ENCODE measurements at regions not wholly inside any gene's neighbourhood (a gene's known extent, or its start where the extent isn't known, plus 50 kb on each side); places are given as distances from the start of the nearest gene placed in this dataset.

DNA sequence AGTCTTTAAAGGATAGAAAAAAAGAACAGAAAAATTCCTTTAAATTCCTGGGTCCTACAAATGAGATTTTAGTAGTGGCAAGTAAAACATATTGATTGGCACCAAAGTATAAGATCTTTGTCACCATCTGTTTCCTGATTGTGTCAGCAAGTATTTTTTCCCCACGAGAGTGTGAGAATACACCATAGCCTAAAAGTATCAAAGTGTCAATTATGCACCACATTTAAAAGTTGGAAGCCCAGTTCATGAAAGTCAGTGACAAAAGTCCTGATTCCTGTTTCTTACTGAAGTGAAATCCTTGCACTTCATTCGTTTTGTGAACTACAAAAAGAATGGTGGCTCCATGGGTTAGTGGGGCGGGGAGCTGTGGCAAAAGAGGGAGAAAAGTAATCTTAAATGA, 83.8 kb upstream of the DPH6 start:
- Histone ChIP-seq H3K27me3 (replicated peaks; ENCODE audit: control insufficient read depth, insufficient read depth, low read length) (no peaks in the 10 kb centered on the region), H3K36me3 (ENCODE audit: control insufficient read depth, insufficient read depth, low read length) (no peaks in the 10 kb centered on the region), H3K4me3 (ENCODE audit: low read depth, low read length) (no peak overlapping the region), H3K4me1 (peaks cover 14% of the 10 kb centered on the region), H3K9me3 (no peaks in the 10 kb centered on the region)
- Mint-ChIP-seq H3K4me1 (ENCODE audit: low read depth, unreplicated experiment) (peaks cover 21% of the 10 kb centered on the region), H3K9me3 (ENCODE audit: unreplicated experiment) (no peaks in the 10 kb centered on the region), H3K27ac (ENCODE audit: unreplicated experiment) (no peak overlapping the region), H3K36me3 (ENCODE audit: insufficient read depth, unreplicated experiment) (no peaks in the 10 kb centered on the region), H3K27me3 (ENCODE audit: insufficient read depth, unreplicated experiment) (no peaks in the 10 kb centered on the region), H3K4me3 (ENCODE audit: unreplicated experiment) (peak overlapping the region; percentile 57)
- TF ChIP-seq, protein P1, sequence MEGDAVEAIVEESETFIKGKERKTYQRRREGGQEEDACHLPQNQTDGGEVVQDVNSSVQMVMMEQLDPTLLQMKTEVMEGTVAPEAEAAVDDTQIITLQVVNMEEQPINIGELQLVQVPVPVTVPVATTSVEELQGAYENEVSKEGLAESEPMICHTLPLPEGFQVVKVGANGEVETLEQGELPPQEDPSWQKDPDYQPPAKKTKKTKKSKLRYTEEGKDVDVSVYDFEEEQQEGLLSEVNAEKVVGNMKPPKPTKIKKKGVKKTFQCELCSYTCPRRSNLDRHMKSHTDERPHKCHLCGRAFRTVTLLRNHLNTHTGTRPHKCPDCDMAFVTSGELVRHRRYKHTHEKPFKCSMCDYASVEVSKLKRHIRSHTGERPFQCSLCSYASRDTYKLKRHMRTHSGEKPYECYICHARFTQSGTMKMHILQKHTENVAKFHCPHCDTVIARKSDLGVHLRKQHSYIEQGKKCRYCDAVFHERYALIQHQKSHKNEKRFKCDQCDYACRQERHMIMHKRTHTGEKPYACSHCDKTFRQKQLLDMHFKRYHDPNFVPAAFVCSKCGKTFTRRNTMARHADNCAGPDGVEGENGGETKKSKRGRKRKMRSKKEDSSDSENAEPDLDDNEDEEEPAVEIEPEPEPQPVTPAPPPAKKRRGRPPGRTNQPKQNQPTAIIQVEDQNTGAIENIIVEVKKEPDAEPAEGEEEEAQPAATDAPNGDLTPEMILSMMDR (IDR thresholded peaks at IDR 0.05; ENCODE audit: insufficient read depth in 1 of 2, low read depth in 1 of 2, low read length in 1 of 2, severe bottlenecking in 1 of 2, unreplicated experiment in 1 of 2) = no peak
- ChIA-PET POLR2A (no interaction called here), CTCF (no interaction called here)
- BruUV-seq (replicated peaks) = no TSS peak
- intact Hi-C loops (cut with micrococcal nuclease; ENCODE audit: unreplicated experiment) = loop anchor here (10.0 kb wide), 1 partner anchor 105 kb away; no protein-coding TSS in a partner anchor
- no peak for DNase-seq

DNA sequence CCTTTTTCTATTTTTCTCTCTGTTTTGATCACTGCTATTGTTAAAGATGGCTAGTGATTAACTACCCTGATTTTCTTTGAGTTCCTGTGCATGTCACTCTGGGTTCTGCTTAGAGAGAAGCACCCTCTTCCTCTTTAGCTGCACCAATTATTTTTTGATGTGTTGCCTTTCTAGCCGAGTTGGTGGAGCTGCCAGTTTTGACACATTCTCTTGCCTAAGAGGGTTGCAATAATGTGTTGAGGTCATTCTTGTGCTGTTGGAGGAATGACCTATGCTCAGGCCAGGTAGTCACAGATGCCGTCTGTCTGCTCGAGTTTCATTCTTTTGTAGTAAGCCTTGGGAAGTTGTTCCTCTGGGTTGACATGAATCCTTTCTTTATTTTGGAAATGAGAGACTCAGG, 84.6 kb upstream of the DPH6 start:
- no peaks in the 10 kb centered on the region for H3K36me3 Mint-ChIP-seq (ENCODE audit: insufficient read depth, unreplicated experiment)
- H3K36me3 ChIP-seq (ENCODE audit: control insufficient read depth, insufficient read depth, low read length) = no peaks in the 10 kb centered on the region
- peak; percentile 38 to 52 for DNase-seq
- H3K27me3 ChIP-seq (replicated peaks; ENCODE audit: control insufficient read depth, insufficient read depth, low read length) = no peaks in the 10 kb centered on the region
- peak overlapping the region; percentile 57 for H3K4me3 Mint-ChIP-seq (ENCODE audit: unreplicated experiment)
- no peaks in the 10 kb centered on the region for H3K9me3 ChIP-seq
- H3K4me1 Mint-ChIP-seq (ENCODE audit: low read depth, unreplicated experiment) = peaks cover 21% of the 10 kb centered on the region
- intact Hi-C loops (cut with micrococcal nuclease; ENCODE audit: unreplicated experiment) = no loop called here
- H3K4me1 ChIP-seq = peaks cover 14% of the 10 kb centered on the region
- H3K27me3 Mint-ChIP-seq (ENCODE audit: insufficient read depth, unreplicated experiment) = no peaks in the 10 kb centered on the region
- POLR2A ChIA-PET = no interaction called here
- no peak overlapping the region for H3K4me3 ChIP-seq (ENCODE audit: low read depth, low read length)
- TF ChIP-seq, protein P1 (IDR thresholded peaks at IDR 0.05; ENCODE audit: insufficient read depth in 1 of 2, low read depth in 1 of 2, low read length in 1 of 2, severe bottlenecking in 1 of 2, unreplicated experiment in 1 of 2) = no peak
- CTCF ChIA-PET = no interaction called here
- no peaks in the 10 kb centered on the region for H3K9me3 Mint-ChIP-seq (ENCODE audit: unreplicated experiment)
- peak overlapping the region; percentile 33 for H3K27ac Mint-ChIP-seq (ENCODE audit: unreplicated experiment)
- BruUV-seq (replicated peaks) = no TSS peak

DNA sequence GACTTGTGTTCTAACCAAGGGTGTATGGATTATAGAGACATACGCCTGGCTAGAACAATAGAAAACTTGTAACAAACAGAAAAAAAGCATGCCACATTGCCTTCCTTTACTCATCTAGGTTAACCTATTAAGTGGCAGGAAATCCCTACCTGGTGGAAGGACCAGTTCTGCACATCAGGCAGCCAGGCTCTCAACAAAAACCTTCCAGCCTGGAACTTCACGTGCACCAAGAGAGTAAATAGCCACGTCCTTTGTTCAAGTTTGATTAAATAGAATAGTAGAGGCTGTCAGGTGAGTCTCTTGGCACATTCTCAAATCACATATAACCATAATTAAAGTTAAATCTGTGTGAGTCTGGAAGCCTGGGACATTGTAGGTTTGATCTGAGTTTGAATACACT, 85.0 kb upstream of the DPH6 start:
- H3K4me3 ChIP-seq (ENCODE audit: low read depth, low read length) = no peak overlapping the region
- no peaks in the 10 kb centered on the region for H3K36me3 ChIP-seq (ENCODE audit: control insufficient read depth, insufficient read depth, low read length)
- intact Hi-C loops (cut with micrococcal nuclease; ENCODE audit: unreplicated experiment) = no loop called here
- no peaks in the 10 kb centered on the region for H3K9me3 ChIP-seq
- no TSS peak for BruUV-seq (replicated peaks)
- no peak overlapping the region for H3K27ac Mint-ChIP-seq (ENCODE audit: unreplicated experiment)
- ChIA-PET CTCF (no interaction called here), POLR2A (no interaction called here)
- no peaks in the 10 kb centered on the region for H3K9me3 Mint-ChIP-seq (ENCODE audit: unreplicated experiment)
- no peaks in the 10 kb centered on the region for H3K36me3 Mint-ChIP-seq (ENCODE audit: insufficient read depth, unreplicated experiment)
- no peaks in the 10 kb centered on the region for H3K27me3 ChIP-seq (replicated peaks; ENCODE audit: control insufficient read depth, insufficient read depth, low read length)
- no peak for DNase-seq
- peaks cover 14% of the 10 kb centered on the region for H3K4me1 ChIP-seq
- no peak overlapping the region for H3K4me3 Mint-ChIP-seq (ENCODE audit: unreplicated experiment)
- TF ChIP-seq, protein P1 (IDR thresholded peaks at IDR 0.05; ENCODE audit: insufficient read depth in 1 of 2, low read depth in 1 of 2, low read length in 1 of 2, severe bottlenecking in 1 of 2, unreplicated experiment in 1 of 2) = no peak
- no peaks in the 10 kb centered on the region for H3K27me3 Mint-ChIP-seq (ENCODE audit: insufficient read depth, unreplicated experiment)
- H3K4me1 Mint-ChIP-seq (ENCODE audit: low read depth, unreplicated experiment) = peaks cover 21% of the 10 kb centered on the region

Data from Caco-2 (cell line).